ENCODE measurements at regions not wholly inside any gene's neighbourhood (a gene's known extent, or its start where the extent isn't known, plus 50 kb on each side); places are given as distances from the start of the nearest gene placed in this dataset.

- TF ChIP-seq CTCF (IDR thresholded peaks at IDR 0.05; ENCODE audit: insufficient read depth, low read length): no peak
- H3K4me3 ChIP-seq (ENCODE audit: low read depth, low read length): no peak overlapping the region
- peak; percentile 80 for DNase-seq (ENCODE audit: low read depth)
Measured at GRCh38 chr11:88402192-88402715, 64.7 kb upstream of the CTSC start.

DNA sequence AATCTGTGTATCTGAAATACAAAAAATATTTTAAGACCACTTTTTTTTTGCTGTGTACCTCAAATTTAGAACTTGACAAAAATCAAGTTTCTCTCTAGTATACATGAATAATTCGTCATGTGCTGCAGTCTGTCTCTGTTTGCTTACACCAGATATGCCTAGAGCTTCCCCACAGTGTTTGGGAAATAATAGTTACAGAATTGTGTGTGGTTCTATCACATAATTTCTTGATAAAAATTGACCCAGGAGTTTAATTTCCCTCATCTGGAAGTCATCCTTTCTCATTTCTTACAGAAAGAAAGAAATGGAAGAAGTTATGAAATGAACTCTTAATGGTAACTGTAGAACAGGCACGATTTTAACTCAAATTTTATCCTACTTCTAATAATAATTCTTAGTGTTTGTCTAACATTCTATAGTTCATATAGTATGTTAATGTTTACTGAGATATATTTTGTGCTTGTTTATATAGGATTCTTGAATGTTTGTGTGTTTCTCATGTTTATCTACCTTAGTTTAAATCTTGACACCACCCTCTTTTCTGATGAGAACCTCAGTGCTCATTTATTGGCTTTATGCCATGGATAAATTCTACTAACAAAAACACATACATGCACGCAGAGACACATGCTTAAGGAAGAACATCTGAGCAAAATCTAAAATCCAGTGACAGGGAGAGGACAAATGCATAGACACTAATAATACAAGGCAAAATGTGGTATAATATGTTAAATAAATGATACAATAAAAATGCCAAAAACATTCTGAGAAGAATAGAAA lies 61.4 kb upstream of the CTSC start:
- no peak for DNase-seq (ENCODE audit: low read depth)
- TF ChIP-seq CTCF (IDR thresholded peaks at IDR 0.05; ENCODE audit: insufficient read depth, low read length): no peak
- H3K4me3 ChIP-seq (ENCODE audit: low read depth, low read length): no peak overlapping the region

DNA sequence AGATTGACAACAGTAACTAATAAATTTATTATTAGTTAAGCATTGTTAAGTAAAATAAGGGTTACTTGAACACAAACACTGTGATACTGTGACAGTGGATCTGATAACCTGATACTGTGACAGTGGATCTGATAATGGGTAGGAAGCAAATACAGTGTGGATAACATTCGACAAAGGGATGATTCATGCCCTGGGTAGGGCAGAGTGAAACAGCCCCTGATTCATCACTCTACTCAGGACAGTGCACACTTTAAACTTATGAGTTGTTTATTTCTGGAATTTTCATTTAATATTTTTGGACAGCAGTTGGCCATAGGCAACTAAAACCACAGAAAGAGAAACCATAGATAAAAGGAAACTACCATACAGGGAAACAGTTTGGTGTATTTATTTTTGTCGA lies 60.8 kb upstream of the CTSC start:
- H3K4me3 ChIP-seq (ENCODE audit: low read depth, low read length): no peak overlapping the region
- DNase-seq (ENCODE audit: low read depth): peak; percentile 61
- TF ChIP-seq CTCF (IDR thresholded peaks at IDR 0.05; ENCODE audit: insufficient read depth, low read length): no peak

DNA sequence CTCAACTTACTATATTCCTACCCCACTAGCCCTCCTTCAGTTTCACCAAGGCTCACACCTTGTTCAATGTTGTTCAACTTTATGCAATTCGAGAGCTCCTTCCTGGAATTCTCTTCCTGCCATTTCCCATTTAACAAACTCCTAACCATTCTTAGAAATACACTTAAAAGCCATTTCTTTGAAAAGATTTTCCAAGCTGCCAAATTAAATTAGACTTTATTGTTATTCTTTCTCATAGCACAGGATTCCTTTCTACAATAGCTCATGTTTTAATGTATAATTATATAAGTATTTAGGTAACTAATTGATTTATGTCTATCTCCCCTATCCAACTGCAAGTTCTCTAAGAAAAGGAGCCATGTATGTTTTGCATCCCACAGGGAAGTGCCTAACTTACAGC lies 52.7 kb upstream of the CTSC start:
- no peak for TF ChIP-seq CTCF (IDR thresholded peaks at IDR 0.05; ENCODE audit: insufficient read depth, low read length)
- H3K4me3 ChIP-seq (ENCODE audit: low read depth, low read length): no peak overlapping the region
- no peak for DNase-seq (ENCODE audit: low read depth)

DNA sequence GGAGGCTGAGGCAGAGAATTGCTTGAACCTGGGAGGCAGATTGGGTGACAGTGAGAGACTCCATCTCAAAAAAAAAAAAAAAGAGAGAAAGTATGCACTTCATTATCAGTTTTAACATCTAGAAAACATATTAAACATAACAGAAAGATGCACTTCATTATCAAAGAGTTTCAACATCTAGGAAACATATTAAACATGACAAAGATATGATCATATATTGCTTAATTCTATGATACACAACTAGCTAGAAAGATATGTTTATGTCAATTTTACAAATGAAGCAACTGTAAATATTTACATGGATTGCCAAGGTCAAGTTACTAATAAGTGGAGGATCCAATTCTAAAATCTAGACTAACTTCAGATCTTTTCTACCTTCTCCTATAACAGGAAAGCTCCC lies 50.4 kb upstream of the CTSC start:
- DNase-seq (ENCODE audit: low read depth): no peak
- H3K4me3 ChIP-seq (ENCODE audit: low read depth, low read length): no peak overlapping the region
- no peak for TF ChIP-seq CTCF (IDR thresholded peaks at IDR 0.05; ENCODE audit: insufficient read depth, low read length)
